Keratinocyte (primary cell): ENCODE measurements at regions not wholly inside any gene's neighbourhood (a gene's known extent, or its start where the extent isn't known, plus 50 kb on each side); places are given as distances from the start of the nearest gene placed in this dataset.

Source experiments
- DNase-seq: peaks from one replicate; pipeline ENCODE4 v3.0.0-alpha.2; 2011; ENCODE audit warnings: low read depth, missing footprints, low spot score
- FAIRE-seq: peaks from 2 replicates; lab custom pipeline; 2011; peaks lifted over from hg19 to GRCh38; lab: Jason Lieb, UNC
- H2AFZ ChIP-seq: 2 replicates; pipeline ENCODE4 v1.6.0; 2012; ENCODE audit warnings: low read length, control low read depth, inconsistent platforms; ENCODE audit not compliant: control insufficient read depth
- H3K27ac ChIP-seq: 2 replicates; pipeline ENCODE4 v1.5.1; 2011; ENCODE audit warnings: low read length; ENCODE audit not compliant: control insufficient read depth, insufficient read depth
- H3K27me3 ChIP-seq: 3 replicates; pipeline ENCODE4 v1.6.0; 2011; ENCODE audit warnings: low read length; ENCODE audit not compliant: control insufficient read depth, insufficient read depth; ENCODE audit errors: extremely low read depth
- H3K36me3 ChIP-seq, 2 experiments: 2 replicates in 1 of 2; 3 replicates in 1 of 2; pipeline ENCODE4 v1.5.1; 2011; ENCODE audit warnings: low read length in 2 of 2, mild to moderate bottlenecking in 1 of 2; ENCODE audit not compliant: control insufficient read depth in 2 of 2, insufficient read depth in 2 of 2; ENCODE audit errors: extremely low read depth in 1 of 2
- H3K4me1 ChIP-seq: 3 replicates; pipeline ENCODE4 v1.5.1; 2011; ENCODE audit warnings: low read length; ENCODE audit not compliant: control insufficient read depth, insufficient read depth; ENCODE audit errors: extremely low read depth
- H3K4me2 ChIP-seq: 3 replicates; pipeline ENCODE4 v1.6.0; 2011; ENCODE audit warnings: low read depth, low read length; ENCODE audit not compliant: control insufficient read depth, insufficient read depth; ENCODE audit errors: extremely low read depth
- H3K4me3 ChIP-seq, 3 experiments: fragments of 200-600 bp in 1 of 3; sonication (generic) in 1 of 3; 2 replicates in 2 of 3; 3 replicates in 1 of 3; pipeline ENCODE4 v1.5.1; 2011 to 2016; ENCODE audit warnings: low read length in 3 of 3, mild to moderate bottlenecking in 3 of 3, control low read depth in 2 of 3, inconsistent platforms in 1 of 3, low read depth in 1 of 3, mixed read lengths in 1 of 3, mixed run types in 1 of 3, moderate library complexity in 1 of 3; ENCODE audit not compliant: control insufficient read depth in 2 of 3, insufficient read depth in 2 of 3; ENCODE audit errors: extremely low read depth in 1 of 3
- H3K79me2 ChIP-seq: 2 replicates; pipeline ENCODE4 v1.6.0; 2012; ENCODE audit warnings: low read length; ENCODE audit not compliant: control insufficient read depth, insufficient read depth
- H3K9ac ChIP-seq: 3 replicates; pipeline ENCODE4 v1.6.0; 2011; ENCODE audit warnings: low read length; ENCODE audit not compliant: control insufficient read depth, insufficient read depth; ENCODE audit errors: extremely low read depth
- H3K9me1 ChIP-seq: 3 replicates; pipeline ENCODE4 v1.6.0; 2011; ENCODE audit warnings: low read length; ENCODE audit not compliant: control insufficient read depth, insufficient read depth; ENCODE audit errors: extremely low read depth
- H3K9me3 ChIP-seq: 2 replicates; pipeline ENCODE4 v1.5.1; 2012; ENCODE audit warnings: low read depth, low read length; ENCODE audit not compliant: control insufficient read depth
- H4K20me1 ChIP-seq: 3 replicates; pipeline ENCODE4 v1.6.0; 2011; ENCODE audit warnings: low read length; ENCODE audit not compliant: control insufficient read depth, insufficient read depth; ENCODE audit errors: extremely low read depth
- CTCF ChIP-seq, 3 experiments: IDR thresholded peaks in 1 of 3; conservative IDR thresholded peaks in 1 of 3; optimal IDR thresholded peaks in 1 of 3; 2 replicates in 2 of 3; 3 replicates in 1 of 3; pipeline versions ENCODE3 to v1.5.1; 2011; ENCODE audit warnings: low read length in 3 of 3, mild to moderate bottlenecking in 3 of 3, moderate library complexity in 2 of 3, control low read depth in 1 of 3, inconsistent platforms in 1 of 3; ENCODE audit not compliant: insufficient read depth in 2 of 3; ENCODE audit errors: extremely low read depth in 1 of 3
- EZH2 ChIP-seq: IDR thresholded peaks from one replicate; pipeline ENCODE4 v1.6.1; 2012; ENCODE audit warnings: inconsistent platforms, mild to moderate bottlenecking, low read length, moderate library complexity
- dilution Hi-C: fragments of 300-500 bp; cut with MboI; formaldehyde crosslinking; loops from one replicate; pipeline ENCODE4 v1.7.0; 2020; ENCODE audit warnings: low sequenced_read_pairs; ENCODE audit not compliant: extremely low pct_ligation_motif_present

GRCh38 chrX:115486510-115486909 lies 74.5 kb upstream of the PLS3 start:
- no peak overlapping the region for H3K4me3 ChIP-seq
- DNase-seq (no peak), FAIRE-seq (no peak)
- H3K4me2 ChIP-seq, result no peak overlapping the region
- H3K27me3 ChIP-seq, result no peaks in the 10 kb centered on the region
- H3K27ac ChIP-seq, result no peak overlapping the region
- dilution Hi-C loops, result no loop called here
- H4K20me1 ChIP-seq, result no peaks in the 10 kb centered on the region
- H3K4me1 ChIP-seq, result no peaks in the 10 kb centered on the region
- H3K36me3 ChIP-seq, result no peaks in the 10 kb centered on the region
- H3K9me3 ChIP-seq, result no peaks in the 10 kb centered on the region
- H3K79me2 ChIP-seq, result no peaks in the 10 kb centered on the region
- TF ChIP-seq CTCF (optimal IDR thresholded peaks at IDR 0.05 in 1 of 3, IDR thresholded peaks at IDR 0.05 in 1 of 3, conservative IDR thresholded peaks at IDR 0.05 in 1 of 3; ENCODE audit: extremely low read depth in 1 of 3, insufficient read depth in 2 of 3, low read length in 3 of 3) (no peak), EZH2 (no peak)
- no peak overlapping the region for H2AFZ ChIP-seq
- H3K9ac ChIP-seq, result no peak overlapping the region
- H3K9me1 ChIP-seq, result no peaks in the 10 kb centered on the region

GRCh38 chrX:115487608-115488007 lies 73.4 kb upstream of the PLS3 start:
- H3K4me3 ChIP-seq, result no peak overlapping the region
- dilution Hi-C loops, result no loop called here

More at GRCh38 chrX:115487608-115488007, 73.4 kb upstream of the PLS3 start:
- TF ChIP-seq CTCF (optimal IDR thresholded peaks at IDR 0.05 in 1 of 3, IDR thresholded peaks at IDR 0.05 in 1 of 3, conservative IDR thresholded peaks at IDR 0.05 in 1 of 3; ENCODE audit: extremely low read depth in 1 of 3, insufficient read depth in 2 of 3, low read length in 3 of 3), result no peak
- TF ChIP-seq EZH2, result no peak
- Histone ChIP-seq H3K79me2 (no peaks in the 10 kb centered on the region), H3K4me1 (no peaks in the 10 kb centered on the region), H3K27me3 (no peaks in the 10 kb centered on the region), H2AFZ (no peak overlapping the region), H3K9me1 (no peaks in the 10 kb centered on the region), H3K36me3 (no peaks in the 10 kb centered on the region), H3K27ac (no peak overlapping the region), H3K9me3 (no peaks in the 10 kb centered on the region), H3K9ac (no peak overlapping the region), H3K4me2 (no peak overlapping the region), H4K20me1 (no peaks in the 10 kb centered on the region)
- FAIRE-seq (no peak), DNase-seq (no peak)
